ENCODE measurements at regions not wholly inside any gene's neighbourhood (a gene's known extent, or its start where the extent isn't known, plus 50 kb on each side); places are given as distances from the start of the nearest gene placed in this dataset.
A peak's percentile ranks its signal among the peaks of the same experiment; 100 is the strongest.

GRCh38 chr2:181290182-181290581 is 167.0 kb upstream of the ITGA4 start:
- Histone ChIP-seq H3K4me2 (ENCODE audit: insufficient read depth, low read length) (no peak overlapping the region), H3K36me3 (ENCODE audit: insufficient read depth, low read length) (peaks cover 13% of the 10 kb centered on the region), H3K9me3 (ENCODE audit: insufficient read depth, low read length, severe bottlenecking) (peaks cover 6% of the 10 kb centered on the region), H3K79me2 (ENCODE audit: insufficient read depth, low read length) (0 out of 2 replicates have a peak, but pooled peaks cover 2% of the 10 kb centered on the region), H2AFZ (ENCODE audit: low read depth, low read length) (no peak overlapping the region), H3K9ac (ENCODE audit: low read depth, low read length) (no peak overlapping the region), H4K20me1 (ENCODE audit: insufficient read depth, low read length) (no peaks in the 10 kb centered on the region), H3K27me3 (ENCODE audit: insufficient read depth, low read length, poor library complexity) (no peaks in the 10 kb centered on the region), H3K27ac (ENCODE audit: low read length) (no peak overlapping the region), H3K4me3 (ENCODE audit: low read depth in 1 of 2, low read length in 2 of 2) (no peak overlapping the region), H3K4me1 (ENCODE audit: insufficient read depth, low read length) (no peaks in the 10 kb centered on the region)
- no peak for DNase-seq
- TF ChIP-seq EZH2 (IDR thresholded peaks at IDR 0.05; ENCODE audit: borderline replicate concordance, low read depth, low read length, severe bottlenecking), result no peak
- no peak for TF ChIP-seq CTCF (IDR thresholded peaks at IDR 0.05; ENCODE audit: borderline replicate concordance, extremely low read depth, low read length, poor library complexity, severe bottlenecking)
- ATAC-seq (ENCODE audit: insufficient read depth, low read depth), result no peak

- peaks cover 12% of the 10 kb centered on the region for H3K4me1 ChIP-seq (ENCODE audit: insufficient read depth, low read length)
- peaks cover 15% of the 10 kb centered on the region for H3K36me3 ChIP-seq (ENCODE audit: insufficient read depth, low read length)
- no peaks in the 10 kb centered on the region for H4K20me1 ChIP-seq (ENCODE audit: insufficient read depth, low read length)
- TF ChIP-seq CTCF (IDR thresholded peaks at IDR 0.05; ENCODE audit: borderline replicate concordance, extremely low read depth, low read length, poor library complexity, severe bottlenecking) (no peak), EZH2 (IDR thresholded peaks at IDR 0.05; ENCODE audit: borderline replicate concordance, low read depth, low read length, severe bottlenecking) (no peak)
- no peaks in the 10 kb centered on the region for H3K79me2 ChIP-seq (ENCODE audit: insufficient read depth, low read length)
- peak overlapping the region; percentile 40; the same call in 1 of the 2 replicates for H3K27ac ChIP-seq (ENCODE audit: low read length)
- H2AFZ ChIP-seq (ENCODE audit: low read depth, low read length), result no peak overlapping the region
- no peak overlapping the region for H3K9ac ChIP-seq (ENCODE audit: low read depth, low read length)
- no peak for DNase-seq
- H3K4me2 ChIP-seq (ENCODE audit: insufficient read depth, low read length), result no peak overlapping the region
- no peaks in the 10 kb centered on the region for H3K27me3 ChIP-seq (ENCODE audit: insufficient read depth, low read length, poor library complexity)
- ATAC-seq (ENCODE audit: insufficient read depth, low read depth), result no peak
- H3K4me3 ChIP-seq (ENCODE audit: low read depth in 1 of 2, low read length in 2 of 2), result no peak overlapping the region
- H3K9me3 ChIP-seq (ENCODE audit: insufficient read depth, low read length, severe bottlenecking), result peaks cover 16% of the 10 kb centered on the region
These were observed 162.2 kb upstream of the ITGA4 start for GRCh38 chr2:181294979-181295378.

- H3K4me2 ChIP-seq (ENCODE audit: insufficient read depth, low read length), result peak overlapping the region; percentile 60
- TF ChIP-seq EZH2 (IDR thresholded peaks at IDR 0.05; ENCODE audit: borderline replicate concordance, low read depth, low read length, severe bottlenecking), result no peak
- no peak for TF ChIP-seq CTCF (IDR thresholded peaks at IDR 0.05; ENCODE audit: borderline replicate concordance, extremely low read depth, low read length, poor library complexity, severe bottlenecking)
These were observed 156.4 kb upstream of the ITGA4 start for GRCh38 chr2:181300600-181301291.

More at GRCh38 chr2:181300600-181301291, 156.4 kb upstream of the ITGA4 start:
- Histone ChIP-seq H3K27me3 (ENCODE audit: insufficient read depth, low read length, poor library complexity) (no peaks in the 10 kb centered on the region), H3K27ac (ENCODE audit: low read length) (peak overlapping the region; percentile 97), H3K79me2 (ENCODE audit: insufficient read depth, low read length) (peaks cover 20% of the 10 kb centered on the region; the same call in 1 of the 2 replicates), H3K4me3 (ENCODE audit: low read depth in 1 of 2, low read length in 2 of 2) (peak overlapping the region in 1 of 2 experiments; percentile 33; a peak in 2 of 4 replicates), H3K9me3 (ENCODE audit: insufficient read depth, low read length, severe bottlenecking) (peaks cover 8% of the 10 kb centered on the region), H3K36me3 (ENCODE audit: insufficient read depth, low read length) (no peaks in the 10 kb centered on the region; the same call in 1 of the 2 replicates), H3K9ac (ENCODE audit: low read depth, low read length) (peak overlapping the region; percentile 53), H2AFZ (ENCODE audit: low read depth, low read length) (peak overlapping the region; percentile 48), H4K20me1 (ENCODE audit: insufficient read depth, low read length) (no peaks in the 10 kb centered on the region), H3K4me1 (ENCODE audit: insufficient read depth, low read length) (peaks cover 69% of the 10 kb centered on the region)
- peak; percentile 89 for ATAC-seq (ENCODE audit: insufficient read depth, low read depth)
- DNase-seq, result peak; percentile 85
